ENCODE measurements at regions not wholly inside any gene's neighbourhood (a gene's known extent, or its start where the extent isn't known, plus 50 kb on each side); places are given as distances from the start of the nearest gene placed in this dataset.

DNA sequence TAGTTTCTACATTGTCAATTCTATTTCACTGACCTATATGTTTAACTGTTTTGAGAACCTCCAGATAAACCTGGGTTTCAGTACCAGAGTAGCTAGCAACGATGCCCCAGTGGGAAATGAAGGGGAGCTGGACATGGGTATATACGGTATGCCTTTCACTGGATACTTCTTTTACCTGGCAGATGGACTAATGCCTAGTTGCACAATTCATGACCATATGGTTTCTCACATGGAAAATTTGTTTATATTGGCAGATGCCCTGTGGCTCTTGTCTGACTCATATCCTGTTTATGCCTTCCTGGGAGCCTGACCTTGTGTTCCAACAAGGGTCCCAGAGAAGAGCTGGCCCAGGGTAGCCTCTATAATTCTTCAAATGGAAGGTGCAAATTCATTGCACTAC is 144.1 kb downstream of the MAT2B start:
- TF ChIP-seq POLR2A (IDR thresholded peaks at IDR 0.05; ENCODE audit: extremely low read depth, insufficient read length) (no peak), MYC (IDR thresholded peaks at IDR 0.05; ENCODE audit: low read depth, low read length) (no peak)
- TF ChIP-seq, protein P1, sequence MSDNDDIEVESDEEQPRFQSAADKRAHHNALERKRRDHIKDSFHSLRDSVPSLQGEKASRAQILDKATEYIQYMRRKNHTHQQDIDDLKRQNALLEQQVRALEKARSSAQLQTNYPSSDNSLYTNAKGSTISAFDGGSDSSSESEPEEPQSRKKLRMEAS (IDR thresholded peaks at IDR 0.05; ENCODE audit: low read depth, low read length) = no peak
- TF ChIP-seq, protein P2, sequence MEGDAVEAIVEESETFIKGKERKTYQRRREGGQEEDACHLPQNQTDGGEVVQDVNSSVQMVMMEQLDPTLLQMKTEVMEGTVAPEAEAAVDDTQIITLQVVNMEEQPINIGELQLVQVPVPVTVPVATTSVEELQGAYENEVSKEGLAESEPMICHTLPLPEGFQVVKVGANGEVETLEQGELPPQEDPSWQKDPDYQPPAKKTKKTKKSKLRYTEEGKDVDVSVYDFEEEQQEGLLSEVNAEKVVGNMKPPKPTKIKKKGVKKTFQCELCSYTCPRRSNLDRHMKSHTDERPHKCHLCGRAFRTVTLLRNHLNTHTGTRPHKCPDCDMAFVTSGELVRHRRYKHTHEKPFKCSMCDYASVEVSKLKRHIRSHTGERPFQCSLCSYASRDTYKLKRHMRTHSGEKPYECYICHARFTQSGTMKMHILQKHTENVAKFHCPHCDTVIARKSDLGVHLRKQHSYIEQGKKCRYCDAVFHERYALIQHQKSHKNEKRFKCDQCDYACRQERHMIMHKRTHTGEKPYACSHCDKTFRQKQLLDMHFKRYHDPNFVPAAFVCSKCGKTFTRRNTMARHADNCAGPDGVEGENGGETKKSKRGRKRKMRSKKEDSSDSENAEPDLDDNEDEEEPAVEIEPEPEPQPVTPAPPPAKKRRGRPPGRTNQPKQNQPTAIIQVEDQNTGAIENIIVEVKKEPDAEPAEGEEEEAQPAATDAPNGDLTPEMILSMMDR (IDR thresholded peaks at IDR 0.05; ENCODE audit: low read depth, low read length) = no peak
- DNase-seq (ENCODE audit: low read depth) = no peak
- no peak overlapping the region for H3K4me3 ChIP-seq (ENCODE audit: low read depth, low read length)

DNA sequence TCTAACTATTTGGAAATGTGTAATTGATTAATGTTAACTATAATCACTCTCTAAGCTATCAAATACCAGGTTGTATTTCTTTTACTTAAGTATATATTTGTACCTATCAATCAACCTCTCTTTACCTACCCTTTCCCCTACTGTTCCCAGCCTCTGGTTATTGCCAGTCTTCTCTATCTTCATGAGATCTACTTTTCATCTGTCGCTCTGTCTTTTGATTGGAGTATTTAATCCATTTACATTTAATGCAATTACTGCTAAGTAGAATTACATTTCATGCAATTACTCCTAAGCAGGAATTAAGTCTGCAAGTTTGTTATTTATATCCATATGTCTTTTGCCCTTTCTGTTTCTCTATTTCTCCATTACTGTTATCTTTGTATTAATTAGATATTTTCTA is 148.1 kb downstream of the MAT2B start:
- no peak for TF ChIP-seq POLR2A (IDR thresholded peaks at IDR 0.05; ENCODE audit: extremely low read depth, insufficient read length)
- TF ChIP-seq, protein P2 (IDR thresholded peaks at IDR 0.05; ENCODE audit: low read depth, low read length) = no peak
- no peak for TF ChIP-seq MYC (IDR thresholded peaks at IDR 0.05; ENCODE audit: low read depth, low read length)
- TF ChIP-seq, protein P1 (IDR thresholded peaks at IDR 0.05; ENCODE audit: low read depth, low read length) = no peak
- no peak for DNase-seq (ENCODE audit: low read depth)
- no peak overlapping the region for H3K4me3 ChIP-seq (ENCODE audit: low read depth, low read length)

DNA sequence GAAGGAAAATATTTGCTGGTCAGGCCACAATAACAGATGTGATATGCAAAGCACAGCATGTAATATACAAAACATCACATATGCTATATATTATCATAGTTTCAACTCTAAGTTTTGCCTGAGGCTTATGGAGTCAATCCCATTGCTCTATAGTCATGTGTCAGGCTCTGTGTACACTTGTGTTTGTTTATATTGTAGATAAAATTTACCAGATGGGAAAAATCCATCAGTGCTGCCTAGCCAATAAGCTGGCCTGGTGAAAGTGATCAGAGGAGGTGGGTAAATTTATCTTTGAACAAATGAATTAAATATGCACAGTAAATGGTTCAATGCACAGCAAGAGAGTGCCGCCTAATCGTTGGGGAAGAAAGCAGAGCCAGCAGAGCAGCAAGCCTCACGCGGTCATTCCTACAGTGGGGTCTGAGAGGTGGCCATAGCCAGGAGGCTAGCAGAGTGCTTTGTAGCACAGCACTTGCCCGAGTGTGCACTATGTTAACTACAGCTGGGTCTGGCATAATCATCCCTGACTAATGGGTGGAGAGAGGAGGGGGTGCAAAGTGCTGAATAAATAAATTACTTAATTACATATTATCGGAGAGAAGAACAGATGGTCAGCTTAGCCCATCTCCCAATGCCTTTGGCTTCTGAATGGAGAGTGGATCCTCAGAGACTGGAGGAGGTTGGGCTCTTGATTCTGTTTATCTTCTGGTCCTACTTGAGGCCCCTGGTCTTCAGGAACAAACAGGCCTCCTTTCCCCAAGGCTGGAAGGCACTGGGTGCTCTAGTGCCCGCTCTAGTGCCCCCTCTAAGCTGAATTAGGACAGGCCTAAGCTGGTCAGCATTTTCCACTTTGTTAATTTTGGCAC is 153.5 kb downstream of the MAT2B start:
- TF ChIP-seq MYC (IDR thresholded peaks at IDR 0.05; ENCODE audit: low read depth, low read length) = no peak
- TF ChIP-seq, protein P1 (IDR thresholded peaks at IDR 0.05; ENCODE audit: low read depth, low read length) = no peak
- TF ChIP-seq, protein P2 (IDR thresholded peaks at IDR 0.05; ENCODE audit: low read depth, low read length) = no peak
- TF ChIP-seq POLR2A (IDR thresholded peaks at IDR 0.05; ENCODE audit: extremely low read depth, insufficient read length) = no peak
- no peak overlapping the region for H3K4me3 ChIP-seq (ENCODE audit: low read depth, low read length)
- DNase-seq (ENCODE audit: low read depth) = no peak

DNA sequence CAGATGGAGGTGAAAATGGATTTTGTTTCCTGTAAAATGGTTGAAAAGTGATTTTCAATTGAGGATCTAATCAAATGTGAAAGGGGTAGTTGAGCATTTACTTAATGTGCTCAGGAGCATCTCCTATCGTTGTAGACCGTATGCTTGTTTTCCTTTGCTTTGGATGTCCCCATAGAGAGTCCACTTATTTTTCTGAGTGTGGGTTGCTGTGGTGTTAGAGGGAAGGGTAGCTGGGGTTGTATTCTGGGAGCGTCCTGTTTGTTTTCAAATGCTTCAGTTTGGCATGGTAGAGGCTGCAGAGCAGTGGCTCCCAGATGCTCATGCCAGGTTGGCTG is 154.1 kb downstream of the MAT2B start:
- no peak for DNase-seq (ENCODE audit: low read depth)
- TF ChIP-seq POLR2A (IDR thresholded peaks at IDR 0.05; ENCODE audit: extremely low read depth, insufficient read length) (no peak), MYC (IDR thresholded peaks at IDR 0.05; ENCODE audit: low read depth, low read length) (no peak)
- TF ChIP-seq, protein P1 (IDR thresholded peaks at IDR 0.05; ENCODE audit: low read depth, low read length) = no peak
- TF ChIP-seq, protein P2 (IDR thresholded peaks at IDR 0.05; ENCODE audit: low read depth, low read length) = no peak

DNA sequence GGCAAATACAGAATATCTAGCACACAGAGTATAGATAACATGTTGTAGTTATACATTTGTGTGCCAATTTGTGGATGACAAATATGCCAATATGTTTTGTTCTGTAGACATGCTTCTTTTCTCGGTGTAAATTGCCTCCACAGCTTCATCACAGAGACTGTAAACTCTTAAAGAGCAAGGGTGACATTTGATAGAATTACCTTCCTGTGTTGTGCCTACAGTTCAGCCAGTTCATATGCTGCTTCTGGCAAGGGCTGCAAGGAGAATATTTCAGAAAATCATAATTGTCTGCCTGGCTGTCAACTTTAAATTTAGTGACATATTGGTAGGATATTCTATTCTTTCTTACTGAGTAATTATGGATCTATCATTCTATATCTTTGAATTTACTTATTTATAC is 155.1 kb downstream of the MAT2B start:
- TF ChIP-seq MYC (IDR thresholded peaks at IDR 0.05; ENCODE audit: low read depth, low read length) = no peak
- TF ChIP-seq, protein P2 (IDR thresholded peaks at IDR 0.05; ENCODE audit: low read depth, low read length) = no peak
- TF ChIP-seq, protein P1 (IDR thresholded peaks at IDR 0.05; ENCODE audit: low read depth, low read length) = no peak
- no peak for TF ChIP-seq POLR2A (IDR thresholded peaks at IDR 0.05; ENCODE audit: extremely low read depth, insufficient read length)
- no peak for DNase-seq (ENCODE audit: low read depth)
- H3K4me3 ChIP-seq (ENCODE audit: low read depth, low read length) = no peak overlapping the region

More for the DNA sequence above, 154.1 kb downstream of the MAT2B start:
- H3K4me3 ChIP-seq (ENCODE audit: low read depth, low read length) = no peak overlapping the region

Data from NB4 (cell line).